CD1c-positive myeloid dendritic cell (primary cell): ENCODE measurements at regions not wholly inside any gene's neighbourhood (a gene's known extent, or its start where the extent isn't known, plus 50 kb on each side); places are given as distances from the start of the nearest gene placed in this dataset.

Experiments used
- DNase-seq: peaks from one replicate; pipeline ENCODE4 v3.0.0-alpha.2; 2016; ENCODE audit errors: extremely low spot score

DNA sequence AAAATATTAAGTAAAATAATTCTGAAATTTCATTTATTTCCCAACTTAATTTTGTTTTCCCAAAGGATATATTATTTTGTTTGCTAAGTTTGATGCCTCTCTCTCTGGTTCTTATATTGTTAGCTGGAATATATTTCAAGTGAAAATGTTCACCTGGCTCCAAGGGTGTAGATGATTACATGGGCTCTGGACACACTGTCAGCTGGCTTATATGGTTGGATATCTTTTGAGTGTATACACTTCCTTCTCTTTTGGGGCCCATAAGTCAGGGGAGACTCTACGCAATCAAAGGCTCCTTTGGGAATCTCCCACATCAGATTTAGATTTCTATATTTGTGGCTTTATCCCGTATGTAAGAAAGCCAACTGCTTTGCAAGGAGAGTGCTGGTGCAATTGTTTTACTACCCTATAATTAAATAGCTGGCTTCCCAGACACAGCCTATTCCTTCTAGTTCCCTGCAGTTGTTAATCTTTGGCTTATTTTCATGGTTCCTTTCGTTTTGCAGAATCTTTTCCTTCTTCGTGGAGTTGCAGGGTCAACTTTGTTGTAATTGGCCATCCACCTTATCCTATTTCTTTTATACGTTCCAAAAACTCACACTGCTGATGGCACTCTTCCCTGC, 225.7 kb downstream of the DPH6 start:
- no peak for DNase-seq

DNA sequence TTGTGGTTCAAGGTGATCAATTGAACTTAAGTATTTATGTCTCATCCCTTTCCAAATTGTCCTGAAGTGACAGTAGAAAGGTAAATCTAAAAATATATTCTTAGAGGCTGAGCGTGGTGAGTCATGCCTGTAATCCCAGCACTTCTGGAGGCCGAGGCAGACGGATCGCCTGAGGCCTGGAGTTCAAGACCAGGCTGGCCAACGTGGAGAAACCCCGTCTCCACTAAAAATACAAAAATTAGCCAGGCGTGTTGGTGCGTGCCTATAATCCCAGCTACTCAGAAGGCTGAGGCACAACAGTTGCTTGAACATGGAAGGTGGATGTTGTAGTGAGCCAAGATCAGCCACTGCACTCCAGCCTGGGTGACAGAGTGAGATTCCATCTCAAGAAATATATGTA, 226.6 kb downstream of the DPH6 start:
- no peak for DNase-seq

- no peak for DNase-seq
Measured at GRCh38 chr15:35317217-35317616, 228.7 kb downstream of the DPH6 start.

DNA sequence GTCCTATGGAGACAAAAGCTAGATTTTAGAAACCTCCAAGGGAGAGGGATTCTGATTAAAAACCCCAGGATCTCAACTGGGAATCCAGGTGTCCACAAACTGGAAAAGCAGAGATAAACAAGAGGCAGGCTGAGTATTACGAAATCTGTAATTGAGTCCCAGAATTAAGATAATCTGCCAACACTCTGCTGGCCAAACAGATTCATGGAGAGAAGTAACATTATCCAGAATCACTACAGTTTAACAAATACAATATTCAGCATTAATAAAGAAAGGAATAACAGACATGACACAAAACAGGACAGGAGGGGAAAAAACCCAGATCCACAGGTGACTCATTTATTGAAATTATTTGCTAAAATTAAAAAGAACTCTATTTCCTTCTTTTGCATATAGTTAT, 227.2 kb upstream of the NANOGP8 start:
- DNase-seq: no peak

- no peak for DNase-seq
Measured at GRCh38 chr15:35311615-35312014, 226.5 kb upstream of the NANOGP8 start.

DNA sequence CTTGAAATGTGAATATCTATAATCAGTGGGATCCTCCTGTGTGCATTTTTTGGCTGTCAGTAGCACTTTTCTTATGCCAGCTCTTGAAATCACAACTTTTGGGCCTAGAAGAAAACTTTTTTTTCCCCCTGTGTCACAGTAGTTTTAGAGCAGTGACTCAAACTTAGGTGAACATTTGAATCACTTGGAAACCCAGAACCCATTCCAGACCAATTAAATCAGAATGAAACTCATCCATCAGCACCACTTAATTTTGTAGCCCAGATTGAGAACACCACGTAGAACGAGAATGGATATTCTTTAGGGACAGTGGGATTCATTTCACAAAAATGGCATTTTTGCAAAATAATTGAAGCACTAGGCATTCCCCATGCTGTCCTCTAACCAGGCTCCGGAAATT, 224.8 kb upstream of the NANOGP8 start:
- DNase-seq: no peak

GRCh38 chr15:35308802-35309201, 223.7 kb upstream of the NANOGP8 start:
- DNase-seq: no peak

GRCh38 chr15:35307676-35308075, 222.6 kb upstream of the NANOGP8 start:
- DNase-seq: no peak

- DNase-seq: no peak
Measured at GRCh38 chr15:35307026-35307425, 221.9 kb upstream of the NANOGP8 start.

DNA sequence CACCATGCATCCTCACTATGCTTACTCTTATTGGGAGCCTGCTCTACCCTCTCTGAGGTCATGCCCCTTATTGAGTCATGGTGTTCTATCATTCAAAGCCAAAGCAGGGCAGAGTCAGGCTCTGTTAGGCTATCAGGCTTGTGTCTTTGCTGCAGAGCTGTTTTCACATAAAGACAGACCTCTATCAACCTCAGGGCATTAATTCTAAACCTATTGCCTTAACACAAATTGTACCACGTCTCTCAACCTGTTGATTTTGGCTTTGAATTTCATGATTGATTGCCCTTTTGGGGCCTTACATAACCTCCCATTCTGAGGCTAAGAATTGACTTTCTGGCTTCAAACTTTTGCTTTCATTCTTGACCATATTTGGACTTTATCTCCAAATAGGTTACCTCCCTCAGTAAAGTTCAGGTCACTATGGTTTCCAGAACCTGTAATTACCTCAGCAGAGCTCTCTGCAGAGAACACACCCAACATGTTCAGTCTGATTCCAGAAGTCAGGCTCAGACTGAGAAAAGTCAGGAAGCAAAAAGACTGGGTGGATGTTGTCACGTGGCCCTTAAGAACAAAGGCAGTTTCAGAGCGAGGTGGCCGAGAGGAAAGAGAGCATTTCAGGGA, 221.4 kb upstream of the NANOGP8 start:
- DNase-seq: no peak

DNA sequence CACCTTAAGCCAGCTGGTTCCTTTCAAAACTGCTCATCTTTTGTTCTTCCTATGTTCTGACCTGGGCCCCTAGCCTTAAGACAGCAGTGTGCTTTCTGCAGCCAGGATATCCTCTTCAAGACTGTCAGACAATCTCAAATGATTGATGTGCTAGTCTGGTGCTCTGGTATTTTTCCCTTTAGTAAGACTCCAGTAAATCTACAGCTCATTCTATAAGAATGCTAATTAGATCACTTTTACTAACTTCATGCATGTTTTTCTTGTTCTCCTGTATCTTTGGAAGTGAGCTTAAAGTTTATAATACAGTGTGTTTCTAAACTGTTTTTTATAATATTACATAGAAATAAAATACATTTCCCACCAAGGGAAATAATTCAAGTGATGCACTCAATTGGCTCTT, 220.9 kb upstream of the NANOGP8 start:
- no peak for DNase-seq

DNA sequence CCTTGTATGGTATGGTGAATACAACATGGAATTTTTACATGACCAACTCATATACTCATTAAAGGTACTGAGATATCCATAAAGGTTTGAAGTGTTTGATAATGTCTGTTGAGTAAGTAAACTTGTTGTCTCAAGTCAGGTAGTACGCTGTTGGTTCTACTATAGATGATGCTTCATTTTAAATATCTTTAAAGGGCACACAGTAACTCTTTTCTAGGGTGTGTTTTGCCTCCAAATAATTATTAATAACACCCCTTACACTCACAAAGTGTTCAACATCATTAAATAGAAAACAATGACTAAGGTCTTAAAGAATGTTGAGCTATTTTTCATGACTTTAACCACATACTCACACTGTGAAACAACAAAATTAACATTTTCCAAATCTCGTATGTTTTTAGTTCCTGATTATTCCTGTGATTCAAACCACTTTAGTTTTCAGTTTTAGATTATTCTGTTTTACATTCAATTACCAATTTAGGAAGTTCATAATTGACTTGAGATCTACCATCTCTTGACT, 220.0 kb upstream of the NANOGP8 start:
- DNase-seq: no peak

DNA sequence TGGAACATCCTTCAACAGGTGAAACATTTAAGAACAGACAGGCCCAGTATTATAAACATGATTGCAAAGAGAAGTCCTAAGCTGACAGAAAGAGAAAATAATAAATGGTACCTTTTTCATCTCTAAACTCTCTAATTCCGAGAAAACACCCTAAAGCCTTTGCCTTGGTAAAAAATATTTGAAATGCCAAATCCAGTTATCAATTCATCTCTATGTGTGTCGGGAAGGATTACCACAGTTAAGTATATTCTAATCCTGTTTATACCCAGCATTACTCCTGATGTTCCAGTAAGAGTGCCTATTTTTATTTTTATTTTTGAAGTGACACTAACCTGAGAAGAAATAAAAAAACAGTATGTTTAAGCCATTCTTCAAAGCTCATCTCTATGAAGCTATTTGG, 219.3 kb upstream of the NANOGP8 start:
- DNase-seq: no peak

- DNase-seq: no peak
Measured at GRCh38 chr15:35302334-35302733, 217.2 kb upstream of the NANOGP8 start.

GRCh38 chr15:35301088-35301487, 216.0 kb upstream of the NANOGP8 start:
- DNase-seq: no peak

GRCh38 chr15:35299059-35299735, 214.1 kb upstream of the NANOGP8 start:
- no peak for DNase-seq

GRCh38 chr15:35298509-35298908, 213.4 kb upstream of the NANOGP8 start:
- DNase-seq: no peak

DNA sequence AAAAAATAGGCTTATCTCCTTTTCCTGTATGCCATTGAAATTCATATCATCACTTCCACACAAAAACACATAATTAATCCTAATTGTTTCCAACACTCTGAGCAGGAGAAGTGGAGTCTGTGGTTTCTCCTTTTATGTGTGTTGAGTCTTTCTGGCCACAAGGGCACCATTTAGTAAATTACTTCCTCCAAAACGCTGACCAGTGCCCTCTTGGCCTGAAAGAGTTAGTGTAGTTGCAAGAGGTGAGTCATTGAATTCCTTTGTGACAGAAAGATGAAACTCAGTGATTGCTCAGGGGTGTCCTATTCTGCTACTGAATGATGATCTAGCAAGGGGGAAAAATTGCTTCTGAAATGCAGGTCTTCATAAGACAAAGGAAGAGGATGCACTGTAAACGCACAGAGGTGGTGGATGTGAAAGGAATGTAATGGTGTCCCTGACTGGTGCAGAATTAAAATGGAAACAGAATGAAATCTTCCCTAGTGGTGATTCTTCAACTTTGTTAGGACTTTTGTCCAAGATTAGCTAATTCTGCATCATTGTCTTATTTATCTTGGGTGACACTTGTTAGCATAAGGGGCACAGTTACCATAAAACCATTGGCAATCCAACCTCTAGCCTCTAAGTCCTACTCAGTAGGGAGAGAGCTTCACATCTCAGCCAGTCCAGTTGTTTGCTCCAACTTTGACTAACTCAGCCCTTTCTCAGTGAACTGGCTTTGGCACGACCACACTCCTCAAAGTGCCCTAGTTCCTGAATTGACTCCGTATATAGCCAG, 208.4 kb upstream of the NANOGP8 start:
- no peak for DNase-seq

DNA sequence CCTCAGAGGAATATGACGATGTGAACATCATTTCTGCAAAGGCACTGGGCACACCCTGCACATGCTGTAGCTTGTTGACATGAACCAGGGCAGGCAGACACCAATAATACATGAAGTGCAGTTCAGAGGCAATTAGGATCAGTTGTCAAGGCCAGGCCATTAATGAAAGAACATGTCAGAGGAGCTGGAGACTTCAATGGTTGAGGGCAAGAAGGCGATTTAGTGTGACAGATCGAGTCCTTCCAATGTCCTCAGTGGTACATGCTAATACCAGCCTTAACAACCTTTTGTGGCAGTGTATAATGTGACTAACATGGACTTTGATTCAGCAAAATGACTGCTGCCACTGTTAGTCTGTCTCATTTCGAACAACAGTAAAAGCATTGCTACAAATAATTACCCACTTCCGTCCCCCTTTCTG, 205.2 kb upstream of the NANOGP8 start:
- DNase-seq: no peak

- DNase-seq: peak; percentile 1
Measured at GRCh38 chr15:35289024-35289617, 204.0 kb upstream of the NANOGP8 start.

GRCh38 chr15:35288580-35288979, 203.5 kb upstream of the NANOGP8 start:
- DNase-seq: no peak

DNA sequence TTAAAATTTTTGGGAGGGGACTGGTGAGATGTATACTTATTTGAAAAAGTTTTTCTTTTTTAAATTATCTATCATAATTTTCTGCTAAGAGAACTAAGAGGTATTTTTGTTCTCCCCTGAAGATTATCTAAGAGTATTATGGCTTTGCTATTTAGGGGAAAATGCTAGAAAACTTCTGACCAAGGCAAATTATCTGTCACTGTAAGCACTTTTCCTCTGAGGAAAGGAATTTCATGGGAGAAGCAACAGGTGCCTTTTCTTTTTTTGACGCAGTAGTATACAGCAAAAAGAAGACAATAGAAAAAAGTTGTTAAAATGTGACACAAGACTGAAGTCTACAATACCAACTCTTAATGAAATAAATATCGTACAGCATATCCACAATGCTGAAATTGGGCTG, 201.6 kb upstream of the NANOGP8 start:
- DNase-seq: no peak
